ENCODE measurements at regions not wholly inside any gene's neighbourhood (a gene's known extent, or its start where the extent isn't known, plus 50 kb on each side); places are given as distances from the start of the nearest gene placed in this dataset.
"Not testable (repeated sequence)": the region's sequence is repeated elsewhere in the genome, so short reads cannot be mapped to it uniquely, and the experiment has no call there.

DNA sequence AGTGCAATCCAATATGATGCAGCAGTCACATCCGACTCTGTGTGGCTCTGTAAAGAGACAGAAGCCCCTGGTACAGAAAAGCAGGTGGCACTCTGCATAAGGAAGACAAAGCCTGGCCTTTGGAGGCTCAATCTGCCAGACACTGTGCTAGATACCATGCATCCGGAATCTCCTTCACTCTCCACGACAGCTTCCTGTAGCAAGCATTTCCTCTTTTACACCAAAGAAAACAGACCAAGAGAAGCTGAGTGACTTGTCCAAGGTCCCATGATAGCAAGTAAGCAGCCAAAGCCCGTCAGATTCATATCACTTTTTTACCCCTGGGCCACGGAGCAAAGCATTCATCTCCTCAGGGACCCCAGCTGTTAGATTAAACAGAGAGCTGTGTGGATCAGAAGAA is 64.2 kb upstream of the SMIM23 start:
- Histone ChIP-seq H3K9me3 (ENCODE audit: low read length) (no peaks in the 10 kb centered on the region), H3K4me2 (ENCODE audit: low read length) (no peak overlapping the region), H3K4me1 (ENCODE audit: insufficient read depth, low read length, severe bottlenecking) (no peaks in the 10 kb centered on the region), H3K9ac (ENCODE audit: low read length) (no peak overlapping the region), H3K27me3 (ENCODE audit: insufficient read depth, low read length) (no peaks in the 10 kb centered on the region), H3K36me3 (ENCODE audit: insufficient read depth, low read length) (no peaks in the 10 kb centered on the region), H3F3A (ENCODE audit: insufficient read depth, low read length) (no peaks in the 10 kb centered on the region), H4K20me1 (ENCODE audit: insufficient read depth, low read length) (no peaks in the 10 kb centered on the region), H3K4me3 (ENCODE audit: low read depth, low read length, poor library complexity, severe bottlenecking) (no peak overlapping the region), H2AFZ (ENCODE audit: low read length) (no peak overlapping the region), H3K9me2 (ENCODE audit: low read depth, low read length) (no peaks in the 10 kb centered on the region), H3K79me2 (ENCODE audit: insufficient read depth, low read length) (no peaks in the 10 kb centered on the region), H3K27ac (ENCODE audit: low read depth, low read length, poor library complexity, severe bottlenecking) (no peak overlapping the region)
- TF ChIP-seq EZH2 (IDR thresholded peaks at IDR 0.05; ENCODE audit: borderline replicate concordance, low read length) = no peak
- TF ChIP-seq, protein P1, sequence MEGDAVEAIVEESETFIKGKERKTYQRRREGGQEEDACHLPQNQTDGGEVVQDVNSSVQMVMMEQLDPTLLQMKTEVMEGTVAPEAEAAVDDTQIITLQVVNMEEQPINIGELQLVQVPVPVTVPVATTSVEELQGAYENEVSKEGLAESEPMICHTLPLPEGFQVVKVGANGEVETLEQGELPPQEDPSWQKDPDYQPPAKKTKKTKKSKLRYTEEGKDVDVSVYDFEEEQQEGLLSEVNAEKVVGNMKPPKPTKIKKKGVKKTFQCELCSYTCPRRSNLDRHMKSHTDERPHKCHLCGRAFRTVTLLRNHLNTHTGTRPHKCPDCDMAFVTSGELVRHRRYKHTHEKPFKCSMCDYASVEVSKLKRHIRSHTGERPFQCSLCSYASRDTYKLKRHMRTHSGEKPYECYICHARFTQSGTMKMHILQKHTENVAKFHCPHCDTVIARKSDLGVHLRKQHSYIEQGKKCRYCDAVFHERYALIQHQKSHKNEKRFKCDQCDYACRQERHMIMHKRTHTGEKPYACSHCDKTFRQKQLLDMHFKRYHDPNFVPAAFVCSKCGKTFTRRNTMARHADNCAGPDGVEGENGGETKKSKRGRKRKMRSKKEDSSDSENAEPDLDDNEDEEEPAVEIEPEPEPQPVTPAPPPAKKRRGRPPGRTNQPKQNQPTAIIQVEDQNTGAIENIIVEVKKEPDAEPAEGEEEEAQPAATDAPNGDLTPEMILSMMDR (IDR thresholded peaks at IDR 0.05; ENCODE audit: low read length) = no peak

DNA sequence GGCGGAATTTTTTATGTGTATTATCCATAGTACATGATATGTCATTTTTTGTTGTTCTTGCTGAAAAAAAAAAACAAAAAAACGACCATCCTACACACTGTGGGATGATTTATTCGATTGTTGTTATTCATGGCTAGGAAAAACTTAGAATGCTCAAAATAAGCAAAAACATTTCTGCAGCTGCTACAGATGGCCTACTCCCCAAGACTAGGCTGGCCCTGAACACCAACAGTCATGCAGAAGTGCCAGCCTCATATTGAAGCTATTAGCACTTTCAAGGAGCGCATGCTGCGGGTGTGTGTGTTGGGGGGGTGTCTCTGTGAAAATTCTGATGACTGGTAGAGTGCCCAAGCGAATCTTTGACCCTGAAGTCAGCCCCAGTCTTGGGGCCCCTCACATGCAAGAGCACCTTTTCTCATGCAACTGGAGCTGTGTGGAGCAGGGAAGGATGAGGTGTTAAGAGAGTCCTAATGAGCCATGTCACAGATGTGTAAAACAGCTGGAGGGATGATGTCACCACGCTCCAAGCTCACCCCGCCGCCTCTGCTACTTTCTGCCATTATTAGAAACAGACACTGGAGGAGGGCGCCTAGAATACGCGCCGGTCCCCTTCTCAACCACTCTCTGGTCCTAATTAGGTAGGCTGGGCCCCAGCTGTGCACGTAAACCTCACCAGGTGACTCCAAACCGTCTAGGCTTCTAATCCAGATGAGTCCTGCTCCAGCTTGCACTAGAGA is 61.0 kb upstream of the SMIM23 start:
- no peaks in the 10 kb centered on the region for H3F3A ChIP-seq (ENCODE audit: insufficient read depth, low read length)
- H3K9ac ChIP-seq (ENCODE audit: low read length) = no peak overlapping the region
- H3K4me3 ChIP-seq (ENCODE audit: low read depth, low read length, poor library complexity, severe bottlenecking) = no peak overlapping the region
- H3K36me3 ChIP-seq (ENCODE audit: insufficient read depth, low read length) = no peaks in the 10 kb centered on the region
- H3K27me3 ChIP-seq (ENCODE audit: insufficient read depth, low read length) = no peaks in the 10 kb centered on the region
- no peaks in the 10 kb centered on the region for H3K9me2 ChIP-seq (ENCODE audit: low read depth, low read length)
- H4K20me1 ChIP-seq (ENCODE audit: insufficient read depth, low read length) = no peaks in the 10 kb centered on the region
- no peaks in the 10 kb centered on the region for H3K9me3 ChIP-seq (ENCODE audit: low read length)
- H3K27ac ChIP-seq (ENCODE audit: low read depth, low read length, poor library complexity, severe bottlenecking) = no peak overlapping the region
- no peak overlapping the region for H3K4me2 ChIP-seq (ENCODE audit: low read length)
- no peaks in the 10 kb centered on the region for H3K4me1 ChIP-seq (ENCODE audit: insufficient read depth, low read length, severe bottlenecking)
- H3K79me2 ChIP-seq (ENCODE audit: insufficient read depth, low read length) = no peaks in the 10 kb centered on the region
- no peak overlapping the region for H2AFZ ChIP-seq (ENCODE audit: low read length)
- TF ChIP-seq, protein P1 (IDR thresholded peaks at IDR 0.05; ENCODE audit: low read length) = no peak
- no peak for TF ChIP-seq EZH2 (IDR thresholded peaks at IDR 0.05; ENCODE audit: borderline replicate concordance, low read length)

DNA sequence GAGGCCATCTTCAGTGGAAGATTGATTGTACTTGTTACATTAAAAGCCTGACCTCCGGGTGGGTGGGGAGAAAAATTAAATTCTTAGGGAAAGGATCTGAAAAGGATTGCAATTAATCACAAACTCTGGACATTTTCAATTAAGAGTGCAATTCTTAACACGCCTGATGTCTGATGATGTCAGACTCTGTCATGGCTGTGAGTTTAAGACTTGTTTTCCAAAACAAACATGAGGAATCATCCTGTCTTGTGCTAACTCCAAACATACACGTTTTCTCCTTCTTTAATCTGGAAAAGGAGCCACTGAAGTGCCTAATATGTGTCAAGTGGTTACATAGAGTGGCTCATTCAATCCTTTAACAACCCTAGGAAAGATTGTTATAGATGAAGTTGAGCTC is 60.4 kb upstream of the SMIM23 start:
- Histone ChIP-seq H3F3A (ENCODE audit: insufficient read depth, low read length) (no peaks in the 10 kb centered on the region), H3K4me2 (ENCODE audit: low read length) (no peak overlapping the region), H3K4me1 (ENCODE audit: insufficient read depth, low read length, severe bottlenecking) (no peaks in the 10 kb centered on the region), H3K4me3 (ENCODE audit: low read depth, low read length, poor library complexity, severe bottlenecking) (no peak overlapping the region), H3K79me2 (ENCODE audit: insufficient read depth, low read length) (no peaks in the 10 kb centered on the region), H3K9me3 (ENCODE audit: low read length) (no peaks in the 10 kb centered on the region), H3K27ac (ENCODE audit: low read depth, low read length, poor library complexity, severe bottlenecking) (no peak overlapping the region), H3K27me3 (ENCODE audit: insufficient read depth, low read length) (no peaks in the 10 kb centered on the region), H3K9ac (ENCODE audit: low read length) (no peak overlapping the region), H4K20me1 (ENCODE audit: insufficient read depth, low read length) (no peaks in the 10 kb centered on the region), H3K9me2 (ENCODE audit: low read depth, low read length) (no peaks in the 10 kb centered on the region), H2AFZ (ENCODE audit: low read length) (no peak overlapping the region), H3K36me3 (ENCODE audit: insufficient read depth, low read length) (no peaks in the 10 kb centered on the region)
- TF ChIP-seq EZH2 (IDR thresholded peaks at IDR 0.05; ENCODE audit: borderline replicate concordance, low read length) = no peak
- TF ChIP-seq, protein P1 (IDR thresholded peaks at IDR 0.05; ENCODE audit: low read length) = no peak

DNA sequence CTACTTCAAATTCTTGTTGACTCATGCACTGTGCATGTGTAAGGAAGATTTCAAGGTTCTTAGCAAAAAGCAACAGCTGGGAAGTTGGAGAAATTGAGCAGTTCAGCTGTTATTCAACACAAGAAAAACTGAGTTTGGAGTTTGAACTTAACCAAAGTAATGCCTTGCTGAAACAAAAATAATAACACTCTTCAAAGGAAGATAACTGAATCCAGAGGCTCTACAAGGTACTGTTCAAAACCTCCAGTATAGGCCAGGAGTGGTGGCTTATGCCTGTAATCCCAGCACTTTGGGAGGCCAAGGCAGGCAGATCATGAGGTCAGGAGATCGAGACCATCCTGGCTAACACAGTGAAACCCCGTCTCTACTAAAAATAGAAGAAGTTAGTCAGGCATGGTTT is 58.8 kb upstream of the SMIM23 start:
- not testable (repeated sequence) for H3K9ac ChIP-seq (ENCODE audit: low read length); H3K36me3 ChIP-seq (ENCODE audit: insufficient read depth, low read length); H3K9me3 ChIP-seq (ENCODE audit: low read length); H3K79me2 ChIP-seq (ENCODE audit: insufficient read depth, low read length); H2AFZ ChIP-seq (ENCODE audit: low read length); H4K20me1 ChIP-seq (ENCODE audit: insufficient read depth, low read length); H3K4me2 ChIP-seq (ENCODE audit: low read length); H3F3A ChIP-seq (ENCODE audit: insufficient read depth, low read length); H3K4me1 ChIP-seq (ENCODE audit: insufficient read depth, low read length, severe bottlenecking); H3K4me3 ChIP-seq (ENCODE audit: low read depth, low read length, poor library complexity, severe bottlenecking); H3K9me2 ChIP-seq (ENCODE audit: low read depth, low read length); H3K27ac ChIP-seq (ENCODE audit: low read depth, low read length, poor library complexity, severe bottlenecking); H3K27me3 ChIP-seq (ENCODE audit: insufficient read depth, low read length)
